ENCODE measurements at regions not wholly inside any gene's neighbourhood (a gene's known extent, or its start where the extent isn't known, plus 50 kb on each side); places are given as distances from the start of the nearest gene placed in this dataset.

- no peak for DNase-seq
Measured at GRCh38 chr22:48365386-48365785, 1462.3 kb downstream of the BRD1 start.

GRCh38 chr22:48362721-48363404, 1464.8 kb downstream of the BRD1 start:
- no peak for DNase-seq

GRCh38 chr22:48361099-48361639, 1466.5 kb downstream of the BRD1 start:
- DNase-seq = no peak

- no peak for DNase-seq
Measured at GRCh38 chr22:48359613-48359965, 1468.1 kb downstream of the BRD1 start.

GRCh38 chr22:48358886-48359612, 1468.6 kb downstream of the BRD1 start:
- DNase-seq = no peak

GRCh38 chr22:48357961-48358360, 1469.7 kb downstream of the BRD1 start:
- no peak for DNase-seq

GRCh38 chr22:48357196-48357595, 1470.5 kb downstream of the BRD1 start:
- DNase-seq = no peak

- DNase-seq = no peak
Measured at GRCh38 chr22:48356731-48357130, 1470.9 kb downstream of the BRD1 start.

- no peak for DNase-seq
Measured at GRCh38 chr22:48354096-48354495, 1473.6 kb downstream of the BRD1 start.

- DNase-seq = no peak
Measured at GRCh38 chr22:48353116-48353947, 1474.3 kb downstream of the BRD1 start.

GRCh38 chr22:48352086-48352911, 1475.4 kb downstream of the BRD1 start:
- no peak for DNase-seq

- DNase-seq = no peak
Measured at GRCh38 chr22:48351376-48352085, 1476.1 kb downstream of the BRD1 start.

GRCh38 chr22:48350456-48350855, 1477.2 kb downstream of the BRD1 start:
- no peak for DNase-seq

GRCh38 chr22:48348855-48349254, 1478.8 kb downstream of the BRD1 start:
- DNase-seq = no peak

GRCh38 chr22:48347311-48347710, 1480.4 kb downstream of the BRD1 start:
- no peak for DNase-seq

- no peak for DNase-seq
Measured at GRCh38 chr22:48346911-48347310, 1480.8 kb downstream of the BRD1 start.

- no peak for DNase-seq
Measured at GRCh38 chr22:48346311-48346710, 1481.4 kb downstream of the BRD1 start.

- DNase-seq = no peak
Measured at GRCh38 chr22:48345631-48346030, 1482.0 kb downstream of the BRD1 start.

GRCh38 chr22:48343461-48343860, 1484.2 kb downstream of the BRD1 start:
- no peak for DNase-seq

GRCh38 chr22:48342732-48343131, 1484.9 kb downstream of the BRD1 start:
- no peak for DNase-seq

- no peak for DNase-seq
Measured at GRCh38 chr22:48342016-48342415, 1485.7 kb downstream of the BRD1 start.

Data from skin of body (tissue), 1 donor.